Retinal pigment epithelial cell (primary cell): ENCODE measurements at regions not wholly inside any gene's neighbourhood (a gene's known extent, or its start where the extent isn't known, plus 50 kb on each side); places are given as distances from the start of the nearest gene placed in this dataset.

ENCODE experiments used
- DNase-seq: peaks from one replicate; pipeline ENCODE4 v3.0.0-alpha.2; 2010; ENCODE audit warnings: low read depth
- H3K4me3 ChIP-seq: 2 replicates; pipeline ENCODE4 v1.5.1; 2011; ENCODE audit warnings: mild to moderate bottlenecking, low read length, control low read depth, moderate library complexity
- CTCF ChIP-seq: conservative IDR thresholded peaks from 2 replicates; pipeline ENCODE4 v1.5.1; 2011; ENCODE audit warnings: low read depth, low read length, control low read depth, inconsistent platforms

- no peak for DNase-seq
- no peak for TF ChIP-seq CTCF
Measured at GRCh38 chr1:162983671-162984425, 85.3 kb upstream of the RGS4 start.

GRCh38 chr1:162982364-162982763 is 86.8 kb upstream of the RGS4 start:
- no peak overlapping the region for H3K4me3 ChIP-seq
- DNase-seq: peak; percentile 27
- no peak for TF ChIP-seq CTCF

More at GRCh38 chr1:162983671-162984425, 85.3 kb upstream of the RGS4 start:
- no peak overlapping the region for H3K4me3 ChIP-seq

- H3K4me3 ChIP-seq: no peak overlapping the region
- DNase-seq: no peak
Measured at GRCh38 chr1:162977944-162978568, 91.1 kb upstream of the RGS4 start.

GRCh38 chr1:162976628-162977027 is 92.5 kb upstream of the RGS4 start:
- H3K4me3 ChIP-seq: no peak overlapping the region
- no peak for TF ChIP-seq CTCF
- no peak for DNase-seq

More at GRCh38 chr1:162977944-162978568, 91.1 kb upstream of the RGS4 start:
- no peak for TF ChIP-seq CTCF

- TF ChIP-seq CTCF: no peak
- no peak overlapping the region for H3K4me3 ChIP-seq
- DNase-seq: no peak
Measured at GRCh38 chr1:162974810-162975209, 94.4 kb upstream of the RGS4 start.

GRCh38 chr1:162973381-162973795 is 95.8 kb upstream of the RGS4 start:
- TF ChIP-seq CTCF: no peak
- DNase-seq: peak; percentile 64
- no peak overlapping the region for H3K4me3 ChIP-seq

GRCh38 chr1:162972773-162973172 is 96.4 kb upstream of the RGS4 start:
- no peak for DNase-seq
- no peak overlapping the region for H3K4me3 ChIP-seq
- TF ChIP-seq CTCF: no peak
